ELF-1 (cell line): ENCODE measurements at regions not wholly inside any gene's neighbourhood (a gene's known extent, or its start where the extent isn't known, plus 50 kb on each side); places are given as distances from the start of the nearest gene placed in this dataset.

ENCODE experiments used
- DNase-seq: peaks from one replicate; pipeline ENCODE4 v3.0.0-alpha.2; 2016; ENCODE audit warnings: low read depth, low spot score

- no peak for DNase-seq
Measured at GRCh38 chr1:185645686-185646085, 88.5 kb upstream of the HMCN1 start.

DNA sequence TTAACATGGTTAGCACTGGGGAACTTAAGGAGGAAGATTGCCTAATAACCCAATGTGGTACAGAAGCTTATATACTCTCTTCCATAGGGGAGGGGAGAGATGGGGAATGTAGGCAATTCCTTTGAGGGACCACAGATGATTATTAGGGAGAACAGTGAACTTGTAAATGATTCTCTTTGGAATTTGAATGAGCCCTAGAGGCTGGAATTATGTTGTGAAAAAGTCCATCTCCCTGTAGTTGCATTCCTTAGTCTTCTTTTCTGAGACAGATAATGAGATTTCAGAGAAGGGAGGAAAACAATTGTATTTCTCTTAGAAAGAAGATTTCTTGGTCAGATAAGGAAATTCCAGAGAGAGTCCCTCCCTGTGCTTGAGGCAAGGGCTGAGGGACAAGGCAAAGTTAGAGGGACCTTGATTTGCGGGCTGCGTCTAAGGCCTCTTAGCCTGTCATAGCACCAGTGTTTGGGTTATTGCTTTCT is 89.0 kb upstream of the HMCN1 start:
- DNase-seq: peak; percentile 71

GRCh38 chr1:185644531-185644930 is 89.7 kb upstream of the HMCN1 start:
- no peak for DNase-seq

DNA sequence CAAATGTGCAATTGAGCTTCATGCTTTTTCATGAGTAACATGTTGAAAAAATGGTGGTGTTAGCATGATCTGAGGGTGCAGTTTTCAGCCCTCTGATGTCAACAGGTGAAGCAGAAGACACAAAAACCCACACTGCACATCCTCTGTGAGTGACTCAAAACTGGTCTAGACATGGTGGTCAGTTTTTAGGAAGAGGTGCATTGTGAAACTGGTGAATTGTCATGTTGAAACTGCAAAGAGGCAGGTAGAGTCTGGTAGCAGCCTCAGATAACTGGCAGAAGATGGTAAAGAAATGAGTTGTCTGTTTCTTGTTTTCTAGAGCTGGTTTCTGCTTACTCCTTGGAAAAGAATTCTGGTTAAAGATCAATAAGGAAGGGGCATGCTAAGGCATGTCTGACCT is 97.3 kb upstream of the HMCN1 start:
- no peak for DNase-seq

DNA sequence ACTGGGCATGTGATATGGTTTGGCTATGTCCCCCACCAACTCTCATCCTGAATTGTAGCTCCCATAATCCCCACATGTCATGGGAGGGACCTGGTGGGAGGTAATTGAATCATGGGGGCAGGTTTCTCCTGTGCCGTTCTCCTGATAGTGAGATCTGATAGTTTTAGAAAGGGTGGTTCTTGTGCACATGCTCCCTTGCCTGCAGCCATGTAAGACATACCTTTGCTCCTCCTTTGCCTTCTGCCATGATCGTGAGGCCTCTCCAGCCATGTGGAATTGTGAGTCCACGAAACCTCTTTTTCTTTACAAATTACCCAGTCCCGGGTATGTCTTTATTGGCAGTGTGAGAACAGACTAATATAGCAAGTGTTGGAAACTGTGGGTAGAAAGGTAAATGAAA is 99.5 kb upstream of the HMCN1 start:
- no peak for DNase-seq

DNA sequence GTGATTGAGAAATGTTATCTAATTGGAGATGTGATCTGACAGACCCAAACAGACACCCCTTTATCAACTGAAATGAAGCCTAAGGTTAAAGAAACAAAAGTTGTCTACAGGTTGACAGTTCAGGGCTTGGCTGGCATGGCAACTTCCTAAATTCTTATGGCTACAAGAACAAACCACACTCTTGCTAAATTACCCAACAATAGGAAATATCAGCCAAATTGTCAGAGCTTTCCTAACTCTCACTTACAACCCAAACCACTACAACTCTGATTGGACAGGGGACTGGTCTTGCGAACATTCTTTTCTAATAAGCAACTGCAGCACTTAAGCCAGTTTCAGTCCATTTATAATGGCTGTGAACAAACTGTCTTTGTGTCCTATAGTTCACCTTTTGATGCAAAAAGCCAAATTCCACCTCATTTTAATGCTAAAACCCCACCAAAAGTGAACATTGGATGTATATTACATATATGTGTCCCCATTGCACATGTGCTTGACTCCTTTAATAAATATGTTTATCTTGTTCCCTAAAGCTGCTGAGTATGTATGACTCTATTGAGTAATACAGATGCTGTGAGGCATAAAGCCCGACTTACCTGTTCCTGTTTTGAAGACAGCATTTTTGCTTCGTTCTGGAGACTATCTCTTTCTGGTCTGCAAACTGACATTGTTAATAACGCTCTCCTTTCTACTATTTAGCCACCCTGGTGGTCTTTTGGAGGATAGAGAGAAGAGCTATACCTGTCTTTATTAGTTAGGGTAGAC is 101.3 kb upstream of the HMCN1 start:
- no peak for DNase-seq

DNA sequence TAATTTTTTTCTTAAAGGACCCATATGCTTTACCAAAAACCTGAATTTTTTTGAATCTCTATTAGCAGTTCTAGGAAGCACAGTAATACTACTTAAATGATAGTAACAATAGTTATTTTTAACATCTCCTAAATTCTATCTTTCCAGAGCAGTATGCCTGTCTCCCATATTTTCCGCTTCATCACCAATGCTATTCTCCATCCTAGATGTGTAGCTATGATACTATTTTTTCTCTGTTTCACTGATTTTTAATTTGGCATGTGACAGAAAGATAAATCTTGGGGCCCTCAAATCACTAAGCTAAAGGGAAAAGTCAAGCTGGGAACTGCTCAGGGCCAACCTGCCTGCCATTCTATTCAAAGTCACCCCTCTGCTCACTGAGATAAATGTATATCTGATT is 102.3 kb upstream of the HMCN1 start:
- no peak for DNase-seq

- DNase-seq: no peak
Measured at GRCh38 chr1:185627761-185628501, 106.3 kb upstream of the HMCN1 start.

DNA sequence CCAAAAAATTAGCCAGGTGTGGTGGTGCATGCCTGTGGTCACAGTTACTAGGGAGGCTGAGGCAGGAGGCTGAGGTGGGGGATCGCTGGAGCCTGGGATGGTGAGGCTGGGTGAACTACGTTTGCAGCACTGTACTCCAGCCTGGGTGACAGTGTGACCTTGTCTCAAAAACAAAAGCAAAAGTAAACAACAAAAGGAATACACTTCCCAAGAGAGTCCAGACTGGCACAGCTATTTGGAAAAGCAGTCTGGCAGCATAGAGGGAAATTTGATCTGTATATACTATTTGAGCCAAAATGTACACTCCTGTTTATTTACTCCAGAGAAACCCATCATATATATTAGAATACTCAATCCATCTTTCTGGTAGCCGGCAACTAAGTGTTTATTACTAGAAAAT is 107.0 kb upstream of the HMCN1 start:
- no peak for DNase-seq

- DNase-seq: no peak
Measured at GRCh38 chr1:185626344-185626743, 107.8 kb upstream of the HMCN1 start.

GRCh38 chr1:185610954-185611353 is 123.2 kb upstream of the HMCN1 start:
- no peak for DNase-seq

- no peak for DNase-seq
Measured at GRCh38 chr1:185608177-185608576, 126.0 kb upstream of the HMCN1 start.

- no peak for DNase-seq
Measured at GRCh38 chr1:185603158-185603557, 131.0 kb upstream of the HMCN1 start.

DNA sequence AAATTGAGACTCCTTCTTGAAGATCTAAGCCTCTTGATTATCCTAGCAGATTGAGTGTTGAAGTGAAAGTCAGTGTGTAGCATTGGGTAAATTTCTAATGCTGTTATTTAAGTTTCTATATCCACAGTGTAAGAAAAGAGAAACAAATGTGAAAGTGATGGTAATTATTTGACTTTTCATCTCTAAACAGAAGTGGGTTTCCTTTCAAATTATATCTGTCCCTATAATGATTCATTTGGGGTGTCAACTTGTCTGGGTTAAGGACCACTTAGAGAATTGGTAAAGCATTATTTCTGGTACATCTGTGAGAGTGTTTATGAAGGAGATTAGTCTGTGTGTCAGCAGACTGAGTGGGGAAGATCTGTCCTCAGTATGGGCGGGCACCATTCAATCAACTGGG is 133.0 kb upstream of the HMCN1 start:
- DNase-seq: no peak

DNA sequence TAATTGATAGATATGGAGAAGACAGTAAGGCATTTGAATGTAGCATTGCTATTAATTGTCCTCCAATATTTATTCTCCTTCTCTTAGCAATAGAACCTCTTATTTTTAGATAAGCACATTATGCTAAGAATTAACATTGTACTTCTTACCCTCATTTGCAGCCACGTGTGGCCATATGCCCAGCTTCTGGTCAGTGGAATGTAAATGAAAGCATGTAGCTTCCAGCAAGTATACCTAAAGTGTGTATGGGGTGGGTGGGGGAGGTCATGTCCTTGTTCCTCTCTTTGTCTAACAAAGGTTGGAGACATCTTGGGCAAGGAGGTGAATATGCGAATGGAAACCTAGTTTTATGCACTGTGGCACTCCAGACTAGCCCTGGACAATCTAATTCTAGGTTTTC is 133.6 kb upstream of the HMCN1 start:
- no peak for DNase-seq

- no peak for DNase-seq
Measured at GRCh38 chr1:185598332-185598731, 135.9 kb upstream of the HMCN1 start.

DNA sequence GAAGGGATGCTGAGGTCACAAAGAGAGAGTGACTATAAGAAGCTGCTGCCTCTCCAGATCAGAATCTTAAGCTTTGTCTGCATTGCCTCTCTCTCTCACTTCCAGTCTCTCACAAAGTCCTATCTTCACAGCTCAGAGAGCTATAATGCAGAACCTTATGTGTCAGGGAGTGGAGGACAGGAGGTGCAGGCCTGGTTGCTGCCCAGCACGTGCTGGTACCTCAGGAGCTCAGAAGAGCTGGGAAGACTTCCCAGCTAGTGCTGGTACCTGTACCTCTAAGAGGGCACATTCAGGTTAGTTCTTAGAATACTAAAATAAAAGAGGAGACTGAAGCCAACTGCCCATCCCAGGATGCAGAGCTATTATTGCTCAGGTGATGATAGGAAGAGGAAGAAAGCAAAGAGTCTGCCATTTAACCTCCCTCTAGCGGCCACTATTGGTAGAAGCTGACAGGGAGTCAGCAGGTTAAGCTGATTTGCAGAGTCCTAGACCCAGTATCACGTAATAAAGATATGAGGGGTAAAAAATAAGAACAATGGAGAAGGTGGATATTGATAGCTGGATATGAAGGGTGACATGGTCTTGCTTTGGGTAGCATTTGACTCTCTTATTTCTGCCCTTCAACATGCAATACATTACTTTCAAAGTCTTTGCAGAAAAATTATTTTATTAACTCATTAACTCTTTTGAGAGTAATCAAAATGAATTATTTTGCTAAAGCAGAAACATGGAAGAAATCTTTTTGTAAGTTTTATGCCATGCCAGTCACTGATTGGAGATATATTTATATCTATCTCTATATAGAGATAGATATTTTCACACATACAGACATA is 138.1 kb upstream of the HMCN1 start:
- DNase-seq: peak; percentile 59

- DNase-seq: no peak
Measured at GRCh38 chr1:185594786-185595410, 139.3 kb upstream of the HMCN1 start.

DNA sequence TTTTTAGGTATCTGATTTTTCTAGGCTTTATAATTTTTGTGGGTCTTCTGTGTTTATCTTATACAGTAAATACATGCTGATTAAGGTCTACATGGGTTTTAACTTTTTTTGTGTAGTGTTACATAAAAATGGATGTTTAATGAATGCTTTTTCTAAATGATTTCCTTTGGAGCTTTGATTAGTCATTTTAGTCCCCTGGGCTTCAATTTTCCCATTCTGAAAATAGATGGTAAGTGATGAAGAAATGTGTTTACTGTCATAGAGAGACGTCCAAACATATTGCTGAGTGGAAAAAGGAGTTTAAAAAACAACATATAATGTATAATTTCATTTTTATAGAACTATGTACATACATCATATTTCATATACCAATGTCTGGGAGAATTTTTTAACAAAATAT is 140.9 kb upstream of the HMCN1 start:
- no peak for DNase-seq

GRCh38 chr1:185585770-185586169 is 148.4 kb upstream of the HMCN1 start:
- DNase-seq: no peak

DNA sequence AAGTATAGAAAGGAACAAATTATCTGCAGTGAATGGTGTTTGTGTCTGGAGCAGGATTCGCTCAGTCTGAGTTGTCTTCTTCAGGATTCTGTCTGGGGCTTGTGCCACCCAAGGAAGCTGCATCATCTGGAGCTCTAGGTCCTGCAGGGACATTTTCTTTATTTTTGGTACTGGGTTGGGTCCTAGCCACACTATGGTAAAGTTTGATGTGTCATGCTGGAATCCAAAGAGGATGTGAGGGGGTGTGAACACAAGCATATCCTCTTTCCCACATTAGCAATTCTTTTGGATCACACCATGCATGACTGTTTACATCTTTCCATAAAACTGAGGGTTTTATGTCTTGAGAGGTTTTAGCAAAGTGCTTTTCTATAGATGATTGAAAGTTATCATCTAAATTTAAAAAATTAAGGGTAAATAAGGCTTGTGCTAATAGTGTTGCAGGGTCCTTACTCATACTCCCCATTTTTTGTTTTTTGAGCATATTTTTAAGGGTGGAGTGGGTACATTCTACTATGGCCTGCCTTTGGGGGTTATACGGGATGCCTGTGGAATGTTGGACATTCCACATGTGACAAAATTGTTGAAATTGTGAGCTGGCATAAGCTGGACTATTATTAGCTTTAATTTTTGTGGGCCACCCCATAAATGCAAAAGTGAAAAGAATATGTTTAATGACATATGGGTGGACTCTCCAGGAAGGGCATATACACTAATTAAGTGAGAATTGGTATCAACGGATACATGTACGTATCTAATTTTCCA is 152.0 kb upstream of the HMCN1 start:
- no peak for DNase-seq
